HL-60 (cell line): ENCODE measurements at regions not wholly inside any gene's neighbourhood (a gene's known extent, or its start where the extent isn't known, plus 50 kb on each side); places are given as distances from the start of the nearest gene placed in this dataset.

Experiments
- CTCF ChIP-seq: IDR thresholded peaks from one replicate; pipeline ENCODE4 v1.5.1; 2011; ENCODE audit warnings: low read length, control low read depth, inconsistent platforms; ENCODE audit not compliant: insufficient read depth
- GABPA ChIP-seq: IDR thresholded peaks from 2 replicates; pipeline ENCODE4 v1.6.1; 2012; ENCODE audit warnings: low read depth
- REST ChIP-seq: IDR thresholded peaks from 2 replicates; pipeline ENCODE4 v1.6.1; 2012; ENCODE audit warnings: low read depth; ENCODE audit not compliant: insufficient replicate concordance

- TF ChIP-seq CTCF (no peak), GABPA (no peak), REST (no peak)
Measured at GRCh38 chr7:66503036-66503370, 125.7 kb upstream of the KCTD7 start.
